ENCODE measurements at regions not wholly inside any gene's neighbourhood (a gene's known extent, or its start where the extent isn't known, plus 50 kb on each side); places are given as distances from the start of the nearest gene placed in this dataset.
"Not testable (repeated sequence)": the region's sequence is repeated elsewhere in the genome, so short reads cannot be mapped to it uniquely, and the experiment has no call there.

- DNase-seq (ENCODE audit: low read depth in 2 of 3, low spot score in 1 of 3): no peak
Observed at GRCh38 chrX:129361576-129361975, 161.7 kb downstream of the SMARCA1 start.

GRCh38 chrX:129360175-129360574, 163.1 kb downstream of the SMARCA1 start:
- peak in 2 of 3 donors; percentile 2 to 60 for DNase-seq (ENCODE audit: low read depth in 2 of 3, low spot score in 1 of 3)

GRCh38 chrX:129359269-129359668, 164.0 kb downstream of the SMARCA1 start:
- DNase-seq (ENCODE audit: low read depth in 2 of 3, low spot score in 1 of 3): no peak

- DNase-seq (ENCODE audit: low read depth in 2 of 3, low spot score in 1 of 3): not testable (repeated sequence)
Observed at GRCh38 chrX:129357428-129357827, 165.9 kb downstream of the SMARCA1 start.

GRCh38 chrX:129347291-129347690, 176.0 kb downstream of the SMARCA1 start:
- no peak for DNase-seq (ENCODE audit: low read depth in 2 of 3, low spot score in 1 of 3)

- no peak for DNase-seq (ENCODE audit: low read depth in 2 of 3, low spot score in 1 of 3)
Observed at GRCh38 chrX:129346574-129346973, 176.7 kb downstream of the SMARCA1 start.

GRCh38 chrX:129337264-129337663, 186.0 kb downstream of the SMARCA1 start:
- not testable (repeated sequence) for DNase-seq (ENCODE audit: low read depth in 2 of 3, low spot score in 1 of 3)

GRCh38 chrX:129323115-129323514, 200.2 kb downstream of the SMARCA1 start:
- no peak for DNase-seq (ENCODE audit: low read depth in 2 of 3, low spot score in 1 of 3)

- peak in 1 of 3 donors; percentile 2 for DNase-seq (ENCODE audit: low read depth in 2 of 3, low spot score in 1 of 3)
Observed at GRCh38 chrX:129318375-129318774, 204.9 kb downstream of the SMARCA1 start.

GRCh38 chrX:129316461-129316860, 206.8 kb downstream of the SMARCA1 start:
- DNase-seq (ENCODE audit: low read depth in 2 of 3, low spot score in 1 of 3): no peak

GRCh38 chrX:129310000-129310399, 213.3 kb downstream of the SMARCA1 start:
- DNase-seq (ENCODE audit: low read depth in 2 of 3, low spot score in 1 of 3): no peak

- DNase-seq (ENCODE audit: low read depth in 2 of 3, low spot score in 1 of 3): no peak
Observed at GRCh38 chrX:129262912-129263311, 260.4 kb downstream of the SMARCA1 start.

GRCh38 chrX:129255516-129255915, 267.8 kb downstream of the SMARCA1 start:
- not testable (repeated sequence) for DNase-seq (ENCODE audit: low read depth in 2 of 3, low spot score in 1 of 3)

GRCh38 chrX:129249563-129249962, 273.7 kb downstream of the SMARCA1 start:
- no peak for DNase-seq (ENCODE audit: low read depth in 2 of 3, low spot score in 1 of 3)

GRCh38 chrX:129247642-129248041, 275.6 kb downstream of the SMARCA1 start:
- DNase-seq (ENCODE audit: low read depth in 2 of 3, low spot score in 1 of 3): no peak

GRCh38 chrX:129239371-129239770, 283.9 kb downstream of the SMARCA1 start:
- no peak for DNase-seq (ENCODE audit: low read depth in 2 of 3, low spot score in 1 of 3)

GRCh38 chrX:129238011-129238410, 285.3 kb downstream of the SMARCA1 start:
- no peak for DNase-seq (ENCODE audit: low read depth in 2 of 3, low spot score in 1 of 3)

- no peak for DNase-seq (ENCODE audit: low read depth in 2 of 3, low spot score in 1 of 3)
Observed at GRCh38 chrX:129235903-129236302, 287.4 kb downstream of the SMARCA1 start.

- no peak for DNase-seq (ENCODE audit: low read depth in 2 of 3, low spot score in 1 of 3)
Observed at GRCh38 chrX:129233786-129234185, 289.5 kb downstream of the SMARCA1 start.

- DNase-seq (ENCODE audit: low read depth in 2 of 3, low spot score in 1 of 3): no peak
Observed at GRCh38 chrX:129230850-129231512, 292.3 kb downstream of the SMARCA1 start.

GRCh38 chrX:129230168-129230567, 293.1 kb downstream of the SMARCA1 start:
- DNase-seq (ENCODE audit: low read depth in 2 of 3, low spot score in 1 of 3): no peak

GRCh38 chrX:129227366-129227765, 295.9 kb downstream of the SMARCA1 start:
- no peak for DNase-seq (ENCODE audit: low read depth in 2 of 3, low spot score in 1 of 3)

- DNase-seq (ENCODE audit: low read depth in 2 of 3, low spot score in 1 of 3): no peak
Observed at GRCh38 chrX:129193357-129193756, 329.9 kb downstream of the SMARCA1 start.
